Adrenal gland (tissue), 9 donors: ENCODE measurements at regions not wholly inside any gene's neighbourhood (a gene's known extent, or its start where the extent isn't known, plus 50 kb on each side); places are given as distances from the start of the nearest gene placed in this dataset.

Source experiments
- DNase-seq, 7 donors: peaks; one replicate each; pipeline ENCODE4 v3.0.0-alpha.2; 2019 to 2020
- H3K27ac ChIP-seq, 5 donors: fragments of 200-600 bp; sonication (generic) in 4 of 5; 1 replicate in 3 of 5; 2 replicates in 2 of 5; pipeline versions ENCODE4 v1.5.1 to v1.8.0; 2016 to 2020; ENCODE audit warnings: mild to moderate bottlenecking in 1 of 5
- H3K27me3 ChIP-seq: fragments of 200-600 bp; 2 replicates; pipeline ENCODE4 v1.8.0; 2021
- H3K36me3 ChIP-seq, 2 donors: fragments of 200-600 bp; replicated peaks in 1 of 2; 1 replicate in 1 of 2; 2 replicates in 1 of 2; pipeline versions ENCODE4 v1.5.1 to v1.8.0; 2018 to 2022
- H3K4me1 ChIP-seq, 2 donors: fragments of 200-600 bp; replicated peaks in 1 of 2; 1 replicate in 1 of 2; 2 replicates in 1 of 2; pipeline versions ENCODE4 v1.5.1 to v1.8.0; 2018 to 2021
- H3K4me3 ChIP-seq, 4 donors: fragments of 200-600 bp; sonication (generic) in 3 of 4; one replicate each; pipeline ENCODE4 v1.5.1; 2016 to 2018
- H3K9me3 ChIP-seq, 3 donors: fragments of 200-600 bp; sonication (generic) in 1 of 3; replicated peaks in 1 of 3; 1 replicate in 2 of 3; 2 replicates in 1 of 3; pipeline versions ENCODE4 v1.5.1 to v1.8.0; 2016 to 2021
- POLR2A ChIP-seq, 2 donors: fragments of 450-650 bp; IDR thresholded peaks; one replicate each; pipeline ENCODE4 v1.6.1; 2017; ENCODE audit warnings: antibody characterized with exemption in 2 of 2, mild to moderate bottlenecking in 2 of 2, moderate library complexity in 1 of 2
- WGBS, 4 donors: extraction: QIAGEN DNeasy Blood & Tissue Kit in 2 of 4; methylation state at CpG; one replicate each; pipeline versions ENCODE4 v1.1.5 to v1.1.7; 2013 to 2017; 5-methylcytosine and 5-hydroxymethylcytosine counted together
- intact Hi-C, 2 donors: fragments of 100-400 bp; cut with DNase I; formaldehyde crosslinking; loops; one replicate each; pipeline versions ENCODE4 v1.14.1 to v1.15.0; 2022 to 2023
- TF ChIP-seq, protein P1 (sequence below), 6 experiments: fragments of 450-650 bp in 4 of 6; fragments of 200-600 bp in 2 of 6; sonication (generic) in 1 of 6; IDR thresholded peaks; 1 replicate in 5 of 6; 2 replicates in 1 of 6; pipeline versions ENCODE4 v1.5.1 to v1.8.0; 2016 to 2021; ENCODE audit warnings: antibody characterized with exemption in 6 of 6, mild to moderate bottlenecking in 2 of 6, moderate library complexity in 1 of 6
- donor health status: healthy with polysubstance abuse.
- donor health status: Bipolar disorder and iron deficiency.
- donor health status: DM: yes; HTN: yes; CAD: no.
- donor health status: DM: no; HTN: no; CAD: no.
- donor health status: DM: no; HTN: no; CAD: no.

DNA sequence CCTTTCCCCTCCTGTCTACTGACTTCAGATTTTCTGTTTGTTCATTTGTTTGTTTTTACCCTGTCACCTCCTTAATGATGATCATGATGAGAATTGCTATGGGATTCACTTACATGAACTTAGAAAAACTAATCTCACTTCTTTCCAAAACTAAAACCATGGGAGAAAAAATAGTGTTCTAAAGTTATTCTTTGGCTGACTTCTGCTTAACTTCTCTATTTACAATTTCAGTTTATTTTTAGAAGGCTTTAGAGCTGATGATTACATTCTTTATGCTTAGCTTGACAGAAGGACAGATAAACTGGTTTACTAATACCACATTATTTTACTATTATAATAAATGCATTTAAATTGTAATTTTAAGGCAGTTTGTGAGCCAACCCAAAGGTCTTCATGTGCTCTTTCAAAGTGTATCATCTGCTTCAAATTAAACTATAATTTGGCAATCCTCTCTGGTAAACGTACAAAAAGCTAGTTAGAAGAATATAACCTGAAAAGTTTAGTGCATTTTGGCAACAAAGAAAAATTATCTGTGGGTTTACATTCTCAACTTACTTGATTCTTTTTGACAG, 676.8 kb upstream of the UBE2E2 start:
- H3K9me3 ChIP-seq, result no peaks in the 10 kb centered on the region
- WGBS, 4 donors, result 21 to 37% (median 29%) methylated on average over 1 of the region's 1 CpG
- H3K4me1 ChIP-seq, result no peaks in the 10 kb centered on the region
- no peak for DNase-seq
- no peak overlapping the region for H3K27ac ChIP-seq
- no peak for TF ChIP-seq POLR2A (IDR thresholded peaks at IDR 0.05)
- TF ChIP-seq, protein P1, sequence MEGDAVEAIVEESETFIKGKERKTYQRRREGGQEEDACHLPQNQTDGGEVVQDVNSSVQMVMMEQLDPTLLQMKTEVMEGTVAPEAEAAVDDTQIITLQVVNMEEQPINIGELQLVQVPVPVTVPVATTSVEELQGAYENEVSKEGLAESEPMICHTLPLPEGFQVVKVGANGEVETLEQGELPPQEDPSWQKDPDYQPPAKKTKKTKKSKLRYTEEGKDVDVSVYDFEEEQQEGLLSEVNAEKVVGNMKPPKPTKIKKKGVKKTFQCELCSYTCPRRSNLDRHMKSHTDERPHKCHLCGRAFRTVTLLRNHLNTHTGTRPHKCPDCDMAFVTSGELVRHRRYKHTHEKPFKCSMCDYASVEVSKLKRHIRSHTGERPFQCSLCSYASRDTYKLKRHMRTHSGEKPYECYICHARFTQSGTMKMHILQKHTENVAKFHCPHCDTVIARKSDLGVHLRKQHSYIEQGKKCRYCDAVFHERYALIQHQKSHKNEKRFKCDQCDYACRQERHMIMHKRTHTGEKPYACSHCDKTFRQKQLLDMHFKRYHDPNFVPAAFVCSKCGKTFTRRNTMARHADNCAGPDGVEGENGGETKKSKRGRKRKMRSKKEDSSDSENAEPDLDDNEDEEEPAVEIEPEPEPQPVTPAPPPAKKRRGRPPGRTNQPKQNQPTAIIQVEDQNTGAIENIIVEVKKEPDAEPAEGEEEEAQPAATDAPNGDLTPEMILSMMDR (IDR thresholded peaks at IDR 0.05), result no peak
- no peaks in the 10 kb centered on the region for H3K27me3 ChIP-seq
- intact Hi-C loops, result no loop called here
- no peaks in the 10 kb centered on the region for H3K36me3 ChIP-seq
- no peak overlapping the region for H3K4me3 ChIP-seq

DNA sequence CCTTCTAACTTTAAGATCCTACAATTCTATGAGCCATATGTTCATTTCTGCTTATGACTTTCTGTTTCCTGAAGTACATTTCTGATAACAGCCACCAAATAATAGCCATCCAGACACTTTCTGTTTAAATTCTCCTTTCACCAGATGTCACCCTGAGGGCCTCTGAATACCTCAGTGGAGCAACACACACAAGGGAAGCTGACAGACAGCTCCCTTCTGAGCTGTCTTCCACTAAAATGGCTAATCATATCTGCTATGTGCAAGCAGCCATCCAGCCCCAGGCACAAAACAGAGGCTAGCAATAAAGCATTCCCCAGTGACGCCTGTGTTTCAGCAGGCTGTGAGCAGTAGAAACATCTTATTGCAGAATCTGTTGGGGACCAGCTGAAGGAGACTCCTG, 666.6 kb upstream of the UBE2E2 start:
- Histone ChIP-seq H3K9me3 (no peaks in the 10 kb centered on the region), H3K27ac (no peak overlapping the region), H3K27me3 (no peaks in the 10 kb centered on the region), H3K4me1 (no peaks in the 10 kb centered on the region), H3K36me3 (no peaks in the 10 kb centered on the region), H3K4me3 (no peak overlapping the region)
- WGBS, 4 donors, result 38 to 52% (median 48%) methylated on average over 1 of the region's 1 CpG
- TF ChIP-seq, protein P1 (IDR thresholded peaks at IDR 0.05), result no peak
- no peak for TF ChIP-seq POLR2A (IDR thresholded peaks at IDR 0.05)
- intact Hi-C loops, result no loop called here
- peak in 2 of 7 donors; percentile 15 to 59 for DNase-seq

DNA sequence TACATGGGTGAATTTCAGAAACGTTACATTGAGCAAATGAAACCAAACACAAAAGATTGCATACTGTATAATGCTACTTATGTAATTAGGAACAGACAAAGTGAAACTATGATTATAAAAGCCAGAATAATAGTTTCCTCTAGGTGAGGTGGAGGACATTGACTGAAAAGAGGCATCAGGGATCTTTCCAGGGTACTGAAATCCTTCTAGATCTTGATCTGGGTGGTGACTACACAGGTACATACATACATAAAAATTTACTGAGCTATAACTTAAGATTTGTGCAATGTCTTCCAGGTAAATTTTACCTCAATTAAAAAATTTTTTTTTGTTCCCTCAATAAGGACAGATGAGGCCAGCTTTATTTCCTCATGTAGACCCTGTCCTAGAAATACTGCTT, 665.6 kb upstream of the UBE2E2 start:
- 33 to 56% (median 37%) methylated on average over 1 of the region's 1 CpG for WGBS, 4 donors
- DNase-seq, result no peak
- no peaks in the 10 kb centered on the region for H3K9me3 ChIP-seq
- H3K4me3 ChIP-seq, result no peak overlapping the region
- no peaks in the 10 kb centered on the region for H3K27me3 ChIP-seq
- H3K36me3 ChIP-seq, result no peaks in the 10 kb centered on the region
- intact Hi-C loops, result no loop called here
- no peak overlapping the region for H3K27ac ChIP-seq
- TF ChIP-seq, protein P1 (IDR thresholded peaks at IDR 0.05), result no peak
- no peak for TF ChIP-seq POLR2A (IDR thresholded peaks at IDR 0.05)
- H3K4me1 ChIP-seq, result no peaks in the 10 kb centered on the region

DNA sequence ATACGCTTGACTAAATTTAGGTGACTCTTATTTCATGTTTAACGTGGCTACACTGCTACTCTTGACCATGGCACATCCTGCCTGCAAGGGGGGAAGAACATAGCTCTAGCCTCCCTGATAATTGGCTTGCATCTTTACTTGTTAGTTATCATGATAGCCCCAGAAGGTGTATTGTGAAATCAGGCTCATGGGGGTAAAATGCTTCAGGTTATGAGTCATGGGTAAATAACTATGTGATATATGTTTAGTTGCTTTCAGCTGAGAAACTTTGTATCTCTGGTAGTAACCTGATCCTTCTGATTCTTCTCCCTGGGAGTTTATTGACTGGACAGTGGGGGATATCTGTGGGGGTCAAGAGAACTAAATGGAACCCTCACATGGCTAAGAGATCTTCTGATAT, 660.8 kb upstream of the UBE2E2 start:
- no peak for TF ChIP-seq POLR2A (IDR thresholded peaks at IDR 0.05)
- TF ChIP-seq, protein P1 (IDR thresholded peaks at IDR 0.05), result no peak
- Histone ChIP-seq H3K27ac (no peak overlapping the region), H3K27me3 (no peaks in the 10 kb centered on the region), H3K36me3 (no peaks in the 10 kb centered on the region), H3K4me3 (no peak overlapping the region), H3K9me3 (no peaks in the 10 kb centered on the region), H3K4me1 (no peaks in the 10 kb centered on the region)
- WGBS, 4 donors, result 64 to 90% (median 80%) methylated on average over 2 of the region's 2 CpGs
- intact Hi-C loops, result no loop called here
- no peak for DNase-seq
